Muscle layer of colon (tissue), 2 donors: ENCODE measurements at regions not wholly inside any gene's neighbourhood (a gene's known extent, or its start where the extent isn't known, plus 50 kb on each side); places are given as distances from the start of the nearest gene placed in this dataset.

Source experiments
- H3K27ac ChIP-seq: one replicate; pipeline ENCODE4 v1.7.0; 2013; ENCODE audit warnings: low read depth, mild to moderate bottlenecking, low read length, moderate library complexity
- H3K27me3 ChIP-seq, 2 donors: one replicate each; pipeline ENCODE4 v1.7.0; 2013; ENCODE audit warnings: low read length in 2 of 2, mild to moderate bottlenecking in 2 of 2; ENCODE audit not compliant: insufficient read depth in 2 of 2, control insufficient read depth in 1 of 2
- H3K36me3 ChIP-seq: one replicate; pipeline ENCODE4 v1.7.0; 2013; ENCODE audit warnings: mild to moderate bottlenecking, low read length; ENCODE audit not compliant: insufficient read depth
- H3K4me1 ChIP-seq: one replicate; pipeline ENCODE4 v1.7.0; 2013; ENCODE audit warnings: mild to moderate bottlenecking, low read length; ENCODE audit not compliant: insufficient read depth
- H3K4me3 ChIP-seq, 2 donors: one replicate each; pipeline ENCODE4 v1.7.0; 2013; ENCODE audit warnings: low read length in 2 of 2, low read depth in 1 of 2, mild to moderate bottlenecking in 1 of 2, moderate library complexity in 1 of 2
- H3K9ac ChIP-seq: one replicate; pipeline ENCODE4 v1.7.0; 2013; ENCODE audit warnings: low read length
- H3K9me3 ChIP-seq: one replicate; pipeline ENCODE4 v1.7.0; 2013; ENCODE audit warnings: mild to moderate bottlenecking, low read length
- donor health status: abdominal sarcoma.
- donor health status: Adenocarcinoma of cecum.

- H3K27ac ChIP-seq: no peak overlapping the region
- H3K27me3 ChIP-seq: peaks cover 6 to 40% of the 10 kb centered on the region in 2 donors
Measured at GRCh38 chrX:69110116-69110530, 55.1 kb downstream of the PJA1 start.

GRCh38 chrX:69109706-69110105, 55.5 kb downstream of the PJA1 start:
- Histone ChIP-seq H3K27me3 (peaks cover 6 to 45% of the 10 kb centered on the region in 2 donors), H3K4me1 (peaks cover 8% of the 10 kb centered on the region), H3K9ac (no peak overlapping the region), H3K27ac (no peak overlapping the region), H3K4me3 (no peak overlapping the region), H3K36me3 (no peaks in the 10 kb centered on the region), H3K9me3 (no peaks in the 10 kb centered on the region)

More at GRCh38 chrX:69110116-69110530, 55.1 kb downstream of the PJA1 start:
- no peak overlapping the region for H3K9ac ChIP-seq
- H3K9me3 ChIP-seq: no peaks in the 10 kb centered on the region
- H3K36me3 ChIP-seq: no peaks in the 10 kb centered on the region
- peaks cover 8% of the 10 kb centered on the region for H3K4me1 ChIP-seq
- H3K4me3 ChIP-seq: no peak overlapping the region

- H3K27me3 ChIP-seq: peaks cover 6 to 47% of the 10 kb centered on the region in 2 donors
- H3K36me3 ChIP-seq: no peaks in the 10 kb centered on the region
- H3K27ac ChIP-seq: no peak overlapping the region
- H3K9me3 ChIP-seq: no peaks in the 10 kb centered on the region
- no peak overlapping the region for H3K4me3 ChIP-seq
- peaks cover 8% of the 10 kb centered on the region for H3K4me1 ChIP-seq
- no peak overlapping the region for H3K9ac ChIP-seq
Measured at GRCh38 chrX:69109036-69109663, 56.1 kb downstream of the PJA1 start.

- Histone ChIP-seq H3K4me3 (no peak overlapping the region), H3K9me3 (no peaks in the 10 kb centered on the region), H3K4me1 (peaks cover 8% of the 10 kb centered on the region), H3K36me3 (no peaks in the 10 kb centered on the region), H3K27me3 (peaks cover 6 to 47% of the 10 kb centered on the region in 2 donors), H3K9ac (no peak overlapping the region), H3K27ac (no peak overlapping the region)
Measured at GRCh38 chrX:69107747-69108401, 57.4 kb downstream of the PJA1 start.

DNA sequence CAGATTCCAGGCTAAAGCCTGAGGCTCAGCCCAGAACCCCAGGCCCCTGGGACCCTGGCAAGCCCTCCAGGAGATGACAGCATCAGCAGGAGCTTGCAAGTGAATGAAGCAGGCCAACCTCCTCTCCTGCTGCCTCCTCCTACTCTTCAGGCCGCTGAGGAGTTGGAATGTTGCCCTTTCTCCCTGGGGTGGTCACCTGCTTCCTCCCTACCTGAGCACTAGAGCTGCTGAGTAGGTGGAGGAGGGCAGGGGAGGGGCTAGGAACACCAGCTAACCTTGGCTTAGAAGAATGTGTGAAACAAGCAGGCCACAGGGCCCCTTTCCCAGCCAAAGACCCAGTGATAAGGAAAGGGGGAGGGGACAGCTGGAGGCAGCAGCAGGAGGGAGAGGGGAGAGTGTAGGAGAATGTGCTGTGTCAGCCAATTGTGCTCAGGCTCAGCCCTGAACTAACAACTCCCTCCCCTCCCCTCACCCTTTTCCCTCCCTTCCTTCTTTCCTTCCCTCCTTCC, 58.0 kb downstream of the PJA1 start:
- Histone ChIP-seq H3K36me3 (no peaks in the 10 kb centered on the region), H3K4me3 (no peak overlapping the region), H3K27ac (no peak overlapping the region), H3K4me1 (peaks cover 8% of the 10 kb centered on the region), H3K9ac (no peak overlapping the region), H3K27me3 (peaks cover 6 to 47% of the 10 kb centered on the region in 2 donors), H3K9me3 (no peaks in the 10 kb centered on the region)

- peaks cover 9 to 35% of the 10 kb centered on the region in 2 donors for H3K27me3 ChIP-seq
- H3K4me1 ChIP-seq: peaks cover 1% of the 10 kb centered on the region
- H3K4me3 ChIP-seq: no peak overlapping the region
- no peaks in the 10 kb centered on the region for H3K36me3 ChIP-seq
- no peak overlapping the region for H3K27ac ChIP-seq
- H3K9ac ChIP-seq: no peak overlapping the region
- H3K9me3 ChIP-seq: no peaks in the 10 kb centered on the region
Measured at GRCh38 chrX:69104756-69105434, 60.4 kb downstream of the PJA1 start.

DNA sequence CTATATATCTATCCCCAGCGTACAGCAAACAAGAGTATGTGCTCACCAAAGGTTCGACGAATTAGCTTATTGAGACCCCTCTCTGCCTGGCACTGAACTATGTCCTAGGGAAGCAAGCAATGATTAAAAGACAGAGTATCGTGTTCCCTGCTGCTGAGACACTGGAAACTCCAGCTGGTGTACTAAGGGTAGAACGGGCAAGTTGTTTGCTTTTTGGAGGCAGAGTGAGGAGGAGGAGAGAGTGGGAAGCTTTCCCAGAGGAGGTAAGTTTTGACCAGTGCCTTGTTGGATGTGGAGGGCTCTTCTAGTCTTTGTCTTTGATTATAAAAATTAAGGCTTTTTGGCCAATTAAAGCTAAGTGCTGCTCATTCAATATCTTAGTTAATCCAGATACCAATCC, 61.7 kb downstream of the PJA1 start:
- Histone ChIP-seq H3K4me3 (no peak overlapping the region), H3K27ac (no peak overlapping the region), H3K9me3 (no peaks in the 10 kb centered on the region), H3K27me3 (peaks cover 6 to 30% of the 10 kb centered on the region in 2 donors), H3K4me1 (no peaks in the 10 kb centered on the region), H3K9ac (no peak overlapping the region), H3K36me3 (no peaks in the 10 kb centered on the region)

- Histone ChIP-seq H3K4me3 (no peak overlapping the region), H3K27ac (no peak overlapping the region), H3K27me3 (peaks cover 3 to 23% of the 10 kb centered on the region in 2 donors), H3K36me3 (no peaks in the 10 kb centered on the region), H3K9ac (no peak overlapping the region), H3K9me3 (no peaks in the 10 kb centered on the region), H3K4me1 (no peaks in the 10 kb centered on the region)
Measured at GRCh38 chrX:69102612-69103194, 62.5 kb downstream of the PJA1 start.

DNA sequence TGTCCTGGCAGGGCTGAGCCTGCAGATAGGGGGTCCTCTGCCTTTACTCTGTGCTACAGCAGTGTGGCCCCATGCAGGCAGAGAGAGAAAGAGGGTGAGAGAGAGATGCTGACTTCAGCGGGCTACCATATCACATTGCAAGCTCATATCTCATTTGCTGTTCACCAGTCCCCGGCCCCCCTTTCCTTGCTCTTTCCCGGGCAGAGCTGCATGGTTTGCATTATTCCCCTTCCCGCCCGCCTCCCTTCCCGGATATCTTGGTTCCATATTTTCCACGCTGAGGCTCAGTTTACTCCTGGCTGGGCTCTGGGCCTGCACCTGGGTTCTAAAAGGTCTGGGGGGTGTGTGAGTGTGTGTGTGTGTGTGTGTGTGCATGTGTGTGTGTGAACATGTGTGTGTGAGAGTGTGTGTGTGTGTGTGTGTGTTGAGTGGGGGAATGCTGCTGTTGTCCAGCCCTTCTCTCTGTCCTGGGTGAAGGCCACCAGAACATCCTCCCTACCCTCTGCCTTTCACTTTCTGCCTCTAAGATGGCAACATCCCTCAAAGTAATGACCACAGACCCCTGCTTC, 63.5 kb downstream of the PJA1 start:
- peaks cover 3 to 15% of the 10 kb centered on the region in 2 donors for H3K27me3 ChIP-seq
- no peaks in the 10 kb centered on the region for H3K36me3 ChIP-seq
- no peak overlapping the region for H3K27ac ChIP-seq
- no peaks in the 10 kb centered on the region for H3K4me1 ChIP-seq
- H3K4me3 ChIP-seq: no peak overlapping the region
- no peaks in the 10 kb centered on the region for H3K9me3 ChIP-seq
- no peak overlapping the region for H3K9ac ChIP-seq

DNA sequence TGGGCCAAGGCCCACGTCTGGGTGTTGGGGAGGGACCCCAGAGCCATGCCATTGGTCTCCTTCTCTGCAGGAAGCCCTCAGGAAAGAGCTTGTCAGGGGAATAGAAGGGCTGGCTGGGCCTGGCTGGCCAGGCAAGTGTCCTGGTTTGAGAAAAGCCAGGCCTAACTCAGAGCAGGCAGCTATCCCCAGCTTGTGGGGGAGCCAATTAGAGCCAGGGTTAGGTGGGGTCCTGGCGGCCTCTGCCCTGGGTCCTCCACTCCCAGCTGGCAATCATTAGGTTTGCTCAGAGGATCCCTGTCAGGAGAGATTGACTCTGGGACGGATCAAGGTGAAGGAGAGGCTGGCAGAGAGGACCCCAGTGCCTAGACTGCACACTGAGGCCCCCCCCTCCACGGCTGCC, 64.8 kb downstream of the PJA1 start:
- Histone ChIP-seq H3K4me3 (no peak overlapping the region), H3K36me3 (no peaks in the 10 kb centered on the region), H3K4me1 (no peaks in the 10 kb centered on the region), H3K27me3 (peaks cover 3 to 10% of the 10 kb centered on the region in 2 donors), H3K27ac (no peak overlapping the region), H3K9ac (no peak overlapping the region), H3K9me3 (no peaks in the 10 kb centered on the region)
